ENCODE measurements at regions not wholly inside any gene's neighbourhood (a gene's known extent, or its start where the extent isn't known, plus 50 kb on each side); places are given as distances from the start of the nearest gene placed in this dataset.
A peak's percentile ranks its signal among the peaks of the same experiment; 100 is the strongest.
"Not testable (repeated sequence)": the region's sequence is repeated elsewhere in the genome, so short reads cannot be mapped to it uniquely, and the experiment has no call there.

GRCh38 chr2:224650815-224651439 lies 65.2 kb downstream of the CCDC195 start:
- no peak overlapping the region for H3K4me3 Mint-ChIP-seq (ENCODE audit: low read depth)
- DNase-seq (ENCODE audit: low spot score, unreplicated experiment) = no peak
- peaks cover 2% of the 10 kb centered on the region for H3K4me1 Mint-ChIP-seq (ENCODE audit: low read depth)
- no peak overlapping the region for H3K27ac Mint-ChIP-seq
- no peaks in the 10 kb centered on the region for H3K27me3 Mint-ChIP-seq
- peak; percentile 88 for TF ChIP-seq CTCF (IDR thresholded peaks at IDR 0.05; ENCODE audit: unreplicated experiment)
- H3K36me3 Mint-ChIP-seq (ENCODE audit: insufficient read depth) = no peaks in the 10 kb centered on the region
- peaks cover 4% of the 10 kb centered on the region for H3K9me3 Mint-ChIP-seq (ENCODE audit: low read depth)

GRCh38 chr2:224647684-224648083 lies 62.5 kb upstream of the CUL3 start:
- DNase-seq (ENCODE audit: low spot score, unreplicated experiment); H3K27me3 Mint-ChIP-seq; H3K4me1 Mint-ChIP-seq (ENCODE audit: low read depth); H3K36me3 Mint-ChIP-seq (ENCODE audit: insufficient read depth); H3K4me3 Mint-ChIP-seq (ENCODE audit: low read depth); H3K9me3 Mint-ChIP-seq (ENCODE audit: low read depth); H3K27ac Mint-ChIP-seq: not testable (repeated sequence)

- Mint-ChIP-seq H3K4me3 (ENCODE audit: low read depth) (no peak overlapping the region), H3K9me3 (ENCODE audit: low read depth) (no peaks in the 10 kb centered on the region), H3K27ac (no peak overlapping the region), H3K36me3 (ENCODE audit: insufficient read depth) (no peaks in the 10 kb centered on the region), H3K4me1 (ENCODE audit: low read depth) (peaks cover 2% of the 10 kb centered on the region), H3K27me3 (peaks cover 4% of the 10 kb centered on the region)
- TF ChIP-seq CTCF (IDR thresholded peaks at IDR 0.05; ENCODE audit: unreplicated experiment) = peak; percentile 60
- DNase-seq (ENCODE audit: low spot score, unreplicated experiment) = no peak
Measured at GRCh38 chr2:224646242-224646846, 61.2 kb upstream of the CUL3 start.

- Mint-ChIP-seq H3K4me3 (ENCODE audit: low read depth) (no peak overlapping the region), H3K27ac (no peak overlapping the region), H3K36me3 (ENCODE audit: insufficient read depth) (no peaks in the 10 kb centered on the region), H3K9me3 (ENCODE audit: low read depth) (no peaks in the 10 kb centered on the region), H3K27me3 (peaks cover 4% of the 10 kb centered on the region), H3K4me1 (ENCODE audit: low read depth) (peaks cover 2% of the 10 kb centered on the region)
- no peak for DNase-seq (ENCODE audit: low spot score, unreplicated experiment)
- TF ChIP-seq CTCF (IDR thresholded peaks at IDR 0.05; ENCODE audit: unreplicated experiment) = no peak
Measured at GRCh38 chr2:224645722-224646121, 60.6 kb upstream of the CUL3 start.

GRCh38 chr2:224640679-224641078 lies 55.5 kb upstream of the CUL3 start:
- Mint-ChIP-seq H3K36me3 (ENCODE audit: insufficient read depth) (no peaks in the 10 kb centered on the region), H3K4me3 (ENCODE audit: low read depth) (no peak overlapping the region), H3K9me3 (ENCODE audit: low read depth) (no peaks in the 10 kb centered on the region), H3K27me3 (peaks cover 4% of the 10 kb centered on the region), H3K27ac (no peak overlapping the region), H3K4me1 (ENCODE audit: low read depth) (peaks cover 5% of the 10 kb centered on the region)
- no peak for TF ChIP-seq CTCF (IDR thresholded peaks at IDR 0.05; ENCODE audit: unreplicated experiment)
- no peak for DNase-seq (ENCODE audit: low spot score, unreplicated experiment)

- H3K9me3 Mint-ChIP-seq (ENCODE audit: low read depth) = no peaks in the 10 kb centered on the region
- peaks cover 4% of the 10 kb centered on the region for H3K27me3 Mint-ChIP-seq
- H3K27ac Mint-ChIP-seq = no peak overlapping the region
- TF ChIP-seq CTCF (IDR thresholded peaks at IDR 0.05; ENCODE audit: unreplicated experiment) = no peak
- no peaks in the 10 kb centered on the region for H3K36me3 Mint-ChIP-seq (ENCODE audit: insufficient read depth)
- no peak overlapping the region for H3K4me3 Mint-ChIP-seq (ENCODE audit: low read depth)
- peaks cover 5% of the 10 kb centered on the region for H3K4me1 Mint-ChIP-seq (ENCODE audit: low read depth)
- DNase-seq (ENCODE audit: low spot score, unreplicated experiment) = no peak
Measured at GRCh38 chr2:224638301-224638823, 53.2 kb upstream of the CUL3 start.

Data from progenitor cell of endocrine pancreas (in vitro differentiated cells).